Vagina (tissue), 2 donors: ENCODE measurements at regions not wholly inside any gene's neighbourhood (a gene's known extent, or its start where the extent isn't known, plus 50 kb on each side); places are given as distances from the start of the nearest gene placed in this dataset.

Experiments used
- CTCF ChIP-seq, 3 experiments: fragments of 450-650 bp in 2 of 3; fragments of 200-600 bp in 1 of 3; sonication (generic) in 1 of 3; IDR thresholded peaks; one replicate each; pipeline ENCODE4 v1.5.1; 2017 to 2019; ENCODE audit warnings: antibody characterized with exemption in 3 of 3, mild to moderate bottlenecking in 2 of 3, moderate library complexity in 2 of 3
- POLR2AphosphoS5 ChIP-seq, 2 donors: sonication (generic); formaldehyde crosslinking; IDR thresholded peaks; one replicate each; pipeline ENCODE4 v1.9.0; 2017; ENCODE audit warnings: antibody characterized with exemption in 2 of 2, mild to moderate bottlenecking in 2 of 2, low read depth in 1 of 2; ENCODE audit not compliant: insufficient read depth in 1 of 2

GRCh38 chr13:33497146-33497845, 211.7 kb upstream of the STARD13 start:
- TF ChIP-seq CTCF (IDR thresholded peaks at IDR 0.05) (no peak), POLR2AphosphoS5 (IDR thresholded peaks at IDR 0.05; ENCODE audit: insufficient read depth in 1 of 2, low read depth in 1 of 2) (no peak)
